ENCODE measurements at regions not wholly inside any gene's neighbourhood (a gene's known extent, or its start where the extent isn't known, plus 50 kb on each side); places are given as distances from the start of the nearest gene placed in this dataset.
"Not testable (repeated sequence)": the region's sequence is repeated elsewhere in the genome, so short reads cannot be mapped to it uniquely, and the experiment has no call there.

DNA sequence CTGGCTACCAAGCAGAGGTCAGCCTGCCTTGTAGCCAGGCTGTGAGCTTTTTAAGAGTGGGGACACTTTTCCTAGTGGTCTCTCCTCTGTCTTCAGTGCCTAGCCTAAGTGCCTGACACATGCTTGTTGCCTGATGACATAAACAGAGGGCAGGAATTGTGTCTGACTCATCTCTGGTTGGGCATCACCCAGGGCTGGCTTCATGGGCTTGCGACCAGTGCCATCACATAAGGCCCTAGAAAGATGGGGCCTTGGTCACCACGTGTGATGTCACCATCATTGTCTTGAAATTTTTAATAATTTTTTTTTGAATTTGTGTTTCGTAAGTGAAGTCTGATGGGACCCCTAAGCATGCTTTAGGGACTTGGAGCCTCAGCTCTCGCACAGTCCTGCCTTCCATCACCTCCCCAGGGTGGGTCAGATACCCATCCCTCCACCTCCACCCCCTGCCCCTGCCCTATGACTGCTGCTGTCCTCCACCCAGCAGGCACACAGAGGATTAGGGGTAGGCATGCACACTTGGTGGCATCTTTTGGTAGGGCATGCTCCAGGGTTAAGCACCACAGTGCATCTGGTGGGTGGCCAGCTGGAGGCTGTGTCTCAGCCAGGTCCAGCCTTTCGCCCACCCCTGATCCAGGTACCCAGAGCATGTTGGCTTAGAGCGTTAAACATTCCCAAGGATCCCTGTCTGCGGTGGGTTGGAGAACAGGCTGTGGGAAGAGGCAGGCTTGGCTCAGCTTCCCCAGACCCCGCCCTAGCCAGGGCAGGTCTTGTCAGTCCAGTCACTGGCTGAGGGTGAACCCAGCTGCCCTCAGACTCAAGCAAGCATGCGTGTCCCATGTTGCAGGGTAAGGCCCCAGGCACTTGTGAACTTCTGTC, 80.1 kb upstream of the SH3PXD2B start:
- H3K4me3 Mint-ChIP-seq (ENCODE audit: unreplicated experiment) = peak overlapping the region; percentile 60
- TF ChIP-seq CTCF (IDR thresholded peaks at IDR 0.05; ENCODE audit: unreplicated experiment) = no peak
- no TSS peak for BruUV-seq (replicated peaks)
- H3K9me3 Mint-ChIP-seq (ENCODE audit: unreplicated experiment) = no peaks in the 10 kb centered on the region
- intact Hi-C loops (cut with micrococcal nuclease) = no loop called here
- H3K27ac Mint-ChIP-seq (ENCODE audit: low read depth, unreplicated experiment) = peak overlapping the region; percentile 93
- H3K27me3 Mint-ChIP-seq (ENCODE audit: insufficient read depth, unreplicated experiment) = no peaks in the 10 kb centered on the region
- peaks cover 27% of the 10 kb centered on the region for H3K4me1 Mint-ChIP-seq (ENCODE audit: insufficient read depth, unreplicated experiment)
- DNase-seq (ENCODE audit: unreplicated experiment) = peak; percentile 88
- H3K36me3 Mint-ChIP-seq (ENCODE audit: insufficient read depth, unreplicated experiment) = no peaks in the 10 kb centered on the region
- CTCF ChIA-PET = interaction anchor here (0.5 to 3.7 kb wide), 8 partner anchors 29 to 163 kb away, joined by 3 to 16 read pairs (median 4); no protein-coding TSS in a partner anchor
- POLR2A ChIA-PET = interaction anchor here (0.5 to 5.6 kb wide), 19 partner anchors 10 to 527 kb away, joined by 3 to 76 read pairs (median 4); no protein-coding TSS in a partner anchor

DNA sequence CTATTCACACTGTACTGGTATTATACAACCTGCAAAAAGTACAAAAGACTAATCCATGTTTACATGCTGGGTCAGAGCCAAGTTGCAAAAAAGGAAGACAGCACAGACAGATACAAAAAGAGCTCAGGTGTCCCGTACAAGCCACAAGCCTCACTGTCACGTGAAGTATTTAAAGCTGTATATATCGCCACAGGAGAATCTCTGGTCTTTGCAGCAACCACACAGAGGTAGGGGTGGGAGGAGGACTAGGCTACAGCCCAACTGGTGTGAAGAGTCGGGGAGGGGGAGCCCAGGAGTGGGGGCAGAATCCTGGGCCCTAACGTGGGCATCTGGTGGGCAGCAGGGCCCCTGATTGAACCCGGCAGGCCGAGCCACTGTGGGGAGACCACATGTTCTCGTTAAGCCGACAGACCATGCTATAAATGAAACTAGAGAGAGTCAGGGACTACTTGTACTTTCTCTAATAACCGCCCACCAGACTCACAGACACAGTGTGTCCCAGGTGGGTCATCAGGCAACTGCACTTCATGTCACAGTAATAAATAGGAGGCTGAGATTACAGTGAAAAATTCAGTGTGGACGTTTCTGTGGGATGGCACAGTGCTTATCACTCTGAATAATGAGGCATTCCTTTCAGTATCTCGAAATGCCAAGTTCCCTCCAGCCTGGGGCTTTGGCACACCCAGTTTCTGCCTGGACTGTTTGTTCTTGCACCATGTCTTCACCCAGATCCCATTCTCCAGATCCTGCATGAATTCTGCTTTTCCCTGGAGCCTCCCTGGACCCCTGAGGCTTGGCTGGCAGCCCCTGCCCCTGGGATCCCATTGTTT, 79.3 kb upstream of the SH3PXD2B start:
- no TSS peak for BruUV-seq (replicated peaks)
- TF ChIP-seq CTCF (IDR thresholded peaks at IDR 0.05; ENCODE audit: unreplicated experiment) = no peak
- Mint-ChIP-seq H3K27me3 (ENCODE audit: insufficient read depth, unreplicated experiment) (no peaks in the 10 kb centered on the region), H3K9me3 (ENCODE audit: unreplicated experiment) (peaks cover under 1% of the 10 kb centered on the region), H3K27ac (ENCODE audit: low read depth, unreplicated experiment) (peak overlapping the region; percentile 93), H3K36me3 (ENCODE audit: insufficient read depth, unreplicated experiment) (no peaks in the 10 kb centered on the region), H3K4me1 (ENCODE audit: insufficient read depth, unreplicated experiment) (peaks cover 27% of the 10 kb centered on the region), H3K4me3 (ENCODE audit: unreplicated experiment) (peak overlapping the region; percentile 60)
- CTCF ChIA-PET = interaction anchor here (0.7 to 3.7 kb wide), 9 partner anchors 10 to 205 kb away, joined by 3 to 16 read pairs (median 5); no protein-coding TSS in a partner anchor
- peak; percentile 86 for DNase-seq (ENCODE audit: unreplicated experiment)
- POLR2A ChIA-PET = interaction anchor here (0.6 to 5.6 kb wide), 25 partner anchors 11 to 420 kb away, joined by 3 to 76 read pairs (median 4); no protein-coding TSS in a partner anchor
- intact Hi-C loops (cut with micrococcal nuclease) = no loop called here

- H3K9me3 Mint-ChIP-seq (ENCODE audit: unreplicated experiment) = peaks cover 5% of the 10 kb centered on the region
- peak overlapping the region; percentile 60 for H3K4me3 Mint-ChIP-seq (ENCODE audit: unreplicated experiment)
- H3K27ac Mint-ChIP-seq (ENCODE audit: low read depth, unreplicated experiment) = peak overlapping the region; percentile 93
- ChIA-PET CTCF (interaction anchor here (0.6 to 3.7 kb wide), 9 partner anchors 11 to 205 kb away, joined by 3 to 16 read pairs (median 4); no protein-coding TSS in a partner anchor), POLR2A (interaction anchor here (0.6 to 5.6 kb wide), 18 partner anchors 11 to 232 kb away, joined by 3 to 76 read pairs (median 5); no protein-coding TSS in a partner anchor)
- no peak for DNase-seq (ENCODE audit: unreplicated experiment)
- no TSS peak for BruUV-seq (replicated peaks)
- no peaks in the 10 kb centered on the region for H3K27me3 Mint-ChIP-seq (ENCODE audit: insufficient read depth, unreplicated experiment)
- intact Hi-C loops (cut with micrococcal nuclease) = no loop called here
- no peaks in the 10 kb centered on the region for H3K36me3 Mint-ChIP-seq (ENCODE audit: insufficient read depth, unreplicated experiment)
- no peak for TF ChIP-seq CTCF (IDR thresholded peaks at IDR 0.05; ENCODE audit: unreplicated experiment)
- peaks cover 27% of the 10 kb centered on the region for H3K4me1 Mint-ChIP-seq (ENCODE audit: insufficient read depth, unreplicated experiment)
Observed at GRCh38 chr5:172533058-172533398, 78.7 kb upstream of the SH3PXD2B start.

GRCh38 chr5:172532439-172532838, 78.1 kb upstream of the SH3PXD2B start:
- DNase-seq (ENCODE audit: unreplicated experiment) = peak; percentile 21
- peak overlapping the region; percentile 93 for H3K27ac Mint-ChIP-seq (ENCODE audit: low read depth, unreplicated experiment)
- H3K4me1 Mint-ChIP-seq (ENCODE audit: insufficient read depth, unreplicated experiment) = peaks cover 27% of the 10 kb centered on the region
- H3K27me3 Mint-ChIP-seq (ENCODE audit: insufficient read depth, unreplicated experiment); BruUV-seq (replicated peaks); intact Hi-C loops (cut with micrococcal nuclease); H3K9me3 Mint-ChIP-seq (ENCODE audit: unreplicated experiment); H3K4me3 Mint-ChIP-seq (ENCODE audit: unreplicated experiment); H3K36me3 Mint-ChIP-seq (ENCODE audit: insufficient read depth, unreplicated experiment): not testable (repeated sequence)
- ChIA-PET POLR2A (interaction anchor here (0.9 to 5.6 kb wide), 9 partner anchors 12 to 105 kb away, joined by 3 to 76 read pairs (median 6); no protein-coding TSS in a partner anchor), CTCF (interaction anchor here (0.6 to 2.1 kb wide), 9 partner anchors 11 to 166 kb away, joined by 3 to 6 read pairs (median 4); no protein-coding TSS in a partner anchor)
